Lung (tissue), 12 donors: ENCODE measurements at regions not wholly inside any gene's neighbourhood (a gene's known extent, or its start where the extent isn't known, plus 50 kb on each side); places are given as distances from the start of the nearest gene placed in this dataset. TPM values are rescaled to one million over a fixed set of nuclear protein-coding genes. Genes with fewer than 3 reads are reported as not detected.

ENCODE experiments used
- ATAC-seq: fragments of 200-7000 bp; cut with Tn5 transposase; one replicate; pipeline ENCODE4 v1.9.1; 2020; ENCODE audit warnings: moderate number of reproducible peaks; ENCODE audit not compliant: insufficient read depth, low FRiP score
- DNase-seq, 3 donors: peaks; one replicate each; pipeline ENCODE4 v3.0.0-alpha.2; 2013 to 2017
- H3K27ac ChIP-seq, 2 donors: one replicate each; pipeline ENCODE4 v1.5.1; 2013; ENCODE audit warnings: mild to moderate bottlenecking in 2 of 2, moderate library complexity in 2 of 2, control low read depth in 1 of 2, inconsistent platforms in 1 of 2, low read depth in 1 of 2, low read length in 1 of 2
- H3K27me3 ChIP-seq, 3 donors: one replicate each; pipeline ENCODE4 v1.5.1; 2013; ENCODE audit warnings: low read length in 2 of 3; ENCODE audit not compliant: control insufficient read depth in 3 of 3, insufficient read depth in 3 of 3
- H3K36me3 ChIP-seq, 4 donors: one replicate each; pipeline ENCODE4 v1.5.1; 2013; ENCODE audit warnings: low read length in 4 of 4, mild to moderate bottlenecking in 1 of 4, moderate library complexity in 1 of 4; ENCODE audit not compliant: control insufficient read depth in 4 of 4, insufficient read depth in 4 of 4
- H3K4me1 ChIP-seq, 5 donors: one replicate each; pipeline ENCODE4 v1.5.1; 2013; ENCODE audit warnings: low read length in 5 of 5, mild to moderate bottlenecking in 2 of 5, moderate library complexity in 1 of 5; ENCODE audit not compliant: control insufficient read depth in 5 of 5, insufficient read depth in 5 of 5
- H3K4me3 ChIP-seq: one replicate; pipeline ENCODE4 v1.5.1; 2013; ENCODE audit warnings: mild to moderate bottlenecking, control low read depth, moderate library complexity
- H3K9ac ChIP-seq, 2 donors: one replicate each; pipeline ENCODE4 v1.5.1; 2013; ENCODE audit warnings: low read length in 2 of 2, control low read depth in 1 of 2; ENCODE audit not compliant: insufficient read depth in 1 of 2
- H3K9me3 ChIP-seq, 4 donors: one replicate each; pipeline ENCODE4 v1.5.1; 2013; ENCODE audit warnings: low read length in 3 of 4, mild to moderate bottlenecking in 1 of 4, moderate library complexity in 1 of 4; ENCODE audit not compliant: control insufficient read depth in 4 of 4, insufficient read depth in 3 of 4
- WGBS, 2 donors: extraction: QIAGEN DNeasy Blood & Tissue Kit; methylation state at CpG; one replicate each; pipeline ENCODE4 v1.1.7; 2013; 5-methylcytosine and 5-hydroxymethylcytosine counted together
- small RNA-seq: library from RNA; depleted of rRNA; stranded (forward); fragments of <200 nt; gene quantifications from one replicate; pipeline ENCODE3, GENCODE V24; 2014; ENCODE audit warnings: low replicate concordance
- TF ChIP-seq, protein P1 (sequence below): IDR thresholded peaks from 2 replicates; pipeline ENCODE4 v1.5.1; 2012; ENCODE audit warnings: mild to moderate bottlenecking; ENCODE audit errors: control extremely low read depth, extremely low read depth
- donor health status: control.
- donor health status: control.
- donor health status: Bipolar disorder and iron deficiency.
- donor health status: healthy.
- donor health status: DM: yes; HTN: yes; CAD: no.

DNA sequence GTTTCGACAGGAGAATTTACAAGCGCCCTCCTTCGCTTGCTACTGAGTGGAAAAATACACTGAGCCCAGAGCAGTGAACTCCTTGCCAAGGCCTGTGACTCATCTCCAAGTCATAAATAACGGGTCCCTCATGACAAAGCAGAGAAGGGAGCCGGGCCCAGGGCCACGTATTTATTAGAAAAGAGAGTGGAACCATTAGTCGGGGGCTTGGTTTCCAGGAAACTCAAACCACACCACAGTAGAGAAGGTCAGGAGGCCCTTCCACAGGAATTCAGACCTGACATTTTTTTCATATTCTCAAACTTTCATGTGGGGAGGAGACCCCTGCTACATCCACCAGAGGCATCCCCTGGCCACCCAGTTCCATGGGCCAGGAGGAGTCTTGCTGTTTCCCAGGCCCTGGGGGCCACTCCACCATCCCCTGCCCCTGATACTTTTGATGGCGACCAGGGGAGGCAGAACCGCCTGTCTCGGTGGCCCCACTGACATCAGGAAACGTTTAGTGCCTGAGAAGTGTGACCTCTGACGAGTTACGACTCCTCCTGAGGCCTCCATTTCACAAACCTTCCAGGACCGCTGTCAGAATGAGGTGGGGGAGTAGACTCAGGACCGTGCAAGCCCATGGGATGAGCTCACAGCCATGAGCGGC is 289.7 kb downstream of the DYSF start:
- TF ChIP-seq, protein P1, sequence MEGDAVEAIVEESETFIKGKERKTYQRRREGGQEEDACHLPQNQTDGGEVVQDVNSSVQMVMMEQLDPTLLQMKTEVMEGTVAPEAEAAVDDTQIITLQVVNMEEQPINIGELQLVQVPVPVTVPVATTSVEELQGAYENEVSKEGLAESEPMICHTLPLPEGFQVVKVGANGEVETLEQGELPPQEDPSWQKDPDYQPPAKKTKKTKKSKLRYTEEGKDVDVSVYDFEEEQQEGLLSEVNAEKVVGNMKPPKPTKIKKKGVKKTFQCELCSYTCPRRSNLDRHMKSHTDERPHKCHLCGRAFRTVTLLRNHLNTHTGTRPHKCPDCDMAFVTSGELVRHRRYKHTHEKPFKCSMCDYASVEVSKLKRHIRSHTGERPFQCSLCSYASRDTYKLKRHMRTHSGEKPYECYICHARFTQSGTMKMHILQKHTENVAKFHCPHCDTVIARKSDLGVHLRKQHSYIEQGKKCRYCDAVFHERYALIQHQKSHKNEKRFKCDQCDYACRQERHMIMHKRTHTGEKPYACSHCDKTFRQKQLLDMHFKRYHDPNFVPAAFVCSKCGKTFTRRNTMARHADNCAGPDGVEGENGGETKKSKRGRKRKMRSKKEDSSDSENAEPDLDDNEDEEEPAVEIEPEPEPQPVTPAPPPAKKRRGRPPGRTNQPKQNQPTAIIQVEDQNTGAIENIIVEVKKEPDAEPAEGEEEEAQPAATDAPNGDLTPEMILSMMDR: no peak
- 73 to 78% methylated on average over 16 of the region's 16 CpGs for WGBS, 2 donors
- H3K9ac ChIP-seq: no peak overlapping the region
- no peaks in the 10 kb centered on the region for H3K9me3 ChIP-seq
- H3K27me3 ChIP-seq: no peaks in the 10 kb centered on the region
- H3K27ac ChIP-seq: no peak overlapping the region
- peak in 1 of 3 donors; percentile 44 for DNase-seq
- H3K36me3 ChIP-seq: no peaks in the 10 kb centered on the region
- peaks cover 0 to 16% (median 5%) of the 10 kb centered on the region in 5 donors for H3K4me1 ChIP-seq
- ATAC-seq: peak; percentile 60
- no peak overlapping the region for H3K4me3 ChIP-seq

DNA sequence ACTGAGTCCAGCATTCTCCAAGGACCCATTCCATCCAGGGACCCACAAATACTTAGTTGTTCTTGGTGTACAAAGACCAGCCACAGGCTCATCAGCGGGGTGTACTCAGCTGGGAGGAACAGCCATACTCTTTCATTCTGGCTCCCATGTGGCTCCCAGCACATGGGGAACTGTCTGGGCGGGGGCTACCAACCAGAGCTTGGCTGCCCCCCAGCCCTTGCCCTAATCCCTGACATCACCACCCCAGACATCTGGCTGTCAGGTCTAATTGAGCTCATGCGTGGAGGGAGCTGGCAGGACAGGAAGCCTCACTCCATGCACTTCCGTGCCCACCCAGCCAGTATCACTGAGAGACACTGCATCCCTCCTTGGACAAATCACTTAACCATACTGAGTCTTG is 283.6 kb downstream of the DYSF start:
- TF ChIP-seq, protein P1: no peak
- H3K4me3 ChIP-seq: no peak overlapping the region
- WGBS, 2 donors: 80 to 84% methylated on average over 4 of the region's 4 CpGs
- no peaks in the 10 kb centered on the region for H3K27me3 ChIP-seq
- H3K9ac ChIP-seq: no peak overlapping the region
- DNase-seq: no peak
- H3K4me1 ChIP-seq: peaks cover 0 to 16% (median 0%) of the 10 kb centered on the region in 5 donors
- no peaks in the 10 kb centered on the region for H3K9me3 ChIP-seq
- no peak overlapping the region for H3K27ac ChIP-seq
- ATAC-seq: no peak
- H3K36me3 ChIP-seq: no peaks in the 10 kb centered on the region

DNA sequence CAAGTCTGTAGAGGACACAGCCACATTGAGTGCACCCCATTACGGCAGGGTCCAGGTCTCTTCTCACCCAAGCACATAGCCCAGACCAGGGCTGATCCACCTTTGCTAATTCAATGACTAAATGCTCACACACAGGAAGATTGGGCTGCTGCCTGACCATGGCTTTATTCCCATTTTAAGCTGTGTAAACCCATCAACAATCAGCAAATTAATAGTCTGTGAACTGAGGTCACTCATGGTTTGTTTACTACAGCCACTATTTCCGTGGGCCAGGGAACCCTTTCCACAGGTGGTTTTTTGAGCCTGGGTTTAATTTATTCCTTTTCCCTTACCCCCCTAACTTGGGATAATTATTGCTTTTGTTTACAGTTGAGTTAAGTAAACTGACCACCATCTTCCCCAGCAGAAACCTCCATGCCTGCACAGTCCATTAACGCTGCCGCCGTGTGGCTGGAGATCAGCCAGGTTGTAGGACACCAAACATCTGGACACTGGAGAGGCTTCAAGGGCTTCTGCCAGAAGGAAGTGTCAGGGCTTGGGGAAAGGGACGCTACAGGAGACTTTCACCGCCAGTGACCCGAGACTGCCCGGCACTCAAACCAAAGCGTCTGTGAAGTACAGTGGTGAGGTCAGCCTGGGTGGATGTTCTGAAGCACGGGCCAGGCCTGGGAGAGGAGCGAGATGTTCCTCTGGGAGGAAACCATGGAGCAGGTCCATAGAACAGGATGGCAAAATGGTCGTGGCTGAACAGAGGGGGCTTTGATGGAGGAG is 282.9 kb downstream of the DYSF start:
- ATAC-seq: no peak
- peak; percentile 83 to 90 (median 89) for DNase-seq
- TF ChIP-seq, protein P1: no peak
- Histone ChIP-seq H3K4me3 (no peak overlapping the region), H3K9me3 (no peaks in the 10 kb centered on the region), H3K9ac (no peak overlapping the region), H3K36me3 (no peaks in the 10 kb centered on the region), H3K27ac (no peak overlapping the region), H3K27me3 (no peaks in the 10 kb centered on the region), H3K4me1 (peaks cover 0 to 16% (median 0%) of the 10 kb centered on the region in 5 donors)
- 65 to 72% methylated on average over 13 of the region's 13 CpGs for WGBS, 2 donors

Small RNA genes lying in the stretch of these regions (small RNA-seq; reads per million reads assigned to genes)
- gene RPS20P10: not detected
